ENCODE measurements at regions not wholly inside any gene's neighbourhood (a gene's known extent, or its start where the extent isn't known, plus 50 kb on each side); places are given as distances from the start of the nearest gene placed in this dataset.

GRCh38 chr1:82829527-82829926 is 1028.8 kb downstream of the ADGRL2 start:
- no peak for DNase-seq (ENCODE audit: low read depth)
- no peak for TF ChIP-seq CTCF (conservative IDR thresholded peaks at IDR 0.05; ENCODE audit: low read length)
- no peak overlapping the region for H3K4me3 ChIP-seq (ENCODE audit: low read length)

GRCh38 chr1:82823876-82824275 is 1023.1 kb downstream of the ADGRL2 start:
- TF ChIP-seq CTCF (conservative IDR thresholded peaks at IDR 0.05; ENCODE audit: low read length) = no peak
- DNase-seq (ENCODE audit: low read depth) = no peak
- H3K4me3 ChIP-seq (ENCODE audit: low read length) = no peak overlapping the region

- DNase-seq (ENCODE audit: low read depth) = no peak
- no peak overlapping the region for H3K4me3 ChIP-seq (ENCODE audit: low read length)
- no peak for TF ChIP-seq CTCF (conservative IDR thresholded peaks at IDR 0.05; ENCODE audit: low read length)
Measured at GRCh38 chr1:82820816-82821215, 1020.1 kb downstream of the ADGRL2 start.

GRCh38 chr1:82819234-82819633 is 1018.5 kb downstream of the ADGRL2 start:
- no peak for TF ChIP-seq CTCF (conservative IDR thresholded peaks at IDR 0.05; ENCODE audit: low read length)
- DNase-seq (ENCODE audit: low read depth) = no peak
- no peak overlapping the region for H3K4me3 ChIP-seq (ENCODE audit: low read length)

GRCh38 chr1:82818586-82818985 is 1017.9 kb downstream of the ADGRL2 start:
- no peak overlapping the region for H3K4me3 ChIP-seq (ENCODE audit: low read length)
- DNase-seq (ENCODE audit: low read depth) = no peak
- no peak for TF ChIP-seq CTCF (conservative IDR thresholded peaks at IDR 0.05; ENCODE audit: low read length)

- H3K4me3 ChIP-seq (ENCODE audit: low read length) = no peak overlapping the region
- no peak for TF ChIP-seq CTCF (conservative IDR thresholded peaks at IDR 0.05; ENCODE audit: low read length)
- no peak for DNase-seq (ENCODE audit: low read depth)
Measured at GRCh38 chr1:82813386-82813785, 1012.7 kb downstream of the ADGRL2 start.

GRCh38 chr1:82810601-82811000 is 1009.9 kb downstream of the ADGRL2 start:
- TF ChIP-seq CTCF (conservative IDR thresholded peaks at IDR 0.05; ENCODE audit: low read length) = no peak
- DNase-seq (ENCODE audit: low read depth) = no peak
- H3K4me3 ChIP-seq (ENCODE audit: low read length) = no peak overlapping the region
